ENCODE measurements at regions not wholly inside any gene's neighbourhood (a gene's known extent, or its start where the extent isn't known, plus 50 kb on each side); places are given as distances from the start of the nearest gene placed in this dataset.

DNA sequence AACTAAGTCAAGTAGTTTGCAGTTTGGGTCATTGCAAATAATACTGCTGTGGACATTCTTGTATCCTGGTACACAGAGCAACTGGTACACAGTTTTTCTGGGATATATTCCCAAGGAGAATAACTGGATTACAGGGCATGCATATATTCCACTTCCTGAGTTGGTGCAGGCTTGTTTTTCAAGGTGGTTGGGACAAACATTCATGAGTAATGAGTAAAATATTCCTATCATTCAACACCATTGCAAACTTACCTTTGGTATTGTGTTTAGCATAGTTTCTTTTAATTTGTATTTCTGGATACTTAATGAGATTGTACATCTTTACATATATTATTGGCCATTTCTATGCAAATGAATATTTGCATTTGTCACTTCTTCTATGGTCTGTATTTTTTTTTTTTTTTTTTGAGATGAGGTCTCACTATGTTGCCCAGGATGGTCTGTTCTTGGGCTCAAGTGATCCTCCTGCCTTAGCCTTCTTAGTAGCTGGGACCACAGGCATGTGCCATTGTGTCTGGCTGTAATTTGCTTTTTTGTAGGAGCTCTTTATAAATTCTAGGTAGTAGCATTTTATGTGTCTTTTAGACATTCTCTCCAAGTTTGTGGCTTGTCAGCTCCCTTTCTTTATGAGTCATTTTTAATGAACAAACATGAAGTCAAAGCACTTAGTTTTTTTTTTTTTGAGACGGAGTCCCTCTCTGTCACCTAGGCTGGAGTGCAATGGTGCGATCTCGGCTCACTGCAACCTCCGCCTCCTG, 158.7 kb downstream of the SOX4 start:
- TF ChIP-seq CTCF (conservative IDR thresholded peaks at IDR 0.05; ENCODE audit: low read depth, low read length) = no peak
- TF ChIP-seq MAFK (IDR thresholded peaks at IDR 0.05; ENCODE audit: low read depth, low read length) = no peak
- TF ChIP-seq USF2 (IDR thresholded peaks at IDR 0.05; ENCODE audit: low read depth, low read length) = no peak
- no peak for TF ChIP-seq RAD21 (IDR thresholded peaks at IDR 0.05; ENCODE audit: low read length)
- TF ChIP-seq SMC3 (IDR thresholded peaks at IDR 0.05; ENCODE audit: low read depth, low read length) = no peak
- TF ChIP-seq RFX5 (IDR thresholded peaks at IDR 0.05; ENCODE audit: low read depth, low read length) = no peak
- no peak for TF ChIP-seq MAZ (IDR thresholded peaks at IDR 0.05; ENCODE audit: borderline replicate concordance, low read depth, low read length)
